ENCODE measurements at regions not wholly inside any gene's neighbourhood (a gene's known extent, or its start where the extent isn't known, plus 50 kb on each side); places are given as distances from the start of the nearest gene placed in this dataset.

- no peak for DNase-seq (ENCODE audit: insufficient read length, low spot score)
- FAIRE-seq: no peak
- TF ChIP-seq, protein P1, sequence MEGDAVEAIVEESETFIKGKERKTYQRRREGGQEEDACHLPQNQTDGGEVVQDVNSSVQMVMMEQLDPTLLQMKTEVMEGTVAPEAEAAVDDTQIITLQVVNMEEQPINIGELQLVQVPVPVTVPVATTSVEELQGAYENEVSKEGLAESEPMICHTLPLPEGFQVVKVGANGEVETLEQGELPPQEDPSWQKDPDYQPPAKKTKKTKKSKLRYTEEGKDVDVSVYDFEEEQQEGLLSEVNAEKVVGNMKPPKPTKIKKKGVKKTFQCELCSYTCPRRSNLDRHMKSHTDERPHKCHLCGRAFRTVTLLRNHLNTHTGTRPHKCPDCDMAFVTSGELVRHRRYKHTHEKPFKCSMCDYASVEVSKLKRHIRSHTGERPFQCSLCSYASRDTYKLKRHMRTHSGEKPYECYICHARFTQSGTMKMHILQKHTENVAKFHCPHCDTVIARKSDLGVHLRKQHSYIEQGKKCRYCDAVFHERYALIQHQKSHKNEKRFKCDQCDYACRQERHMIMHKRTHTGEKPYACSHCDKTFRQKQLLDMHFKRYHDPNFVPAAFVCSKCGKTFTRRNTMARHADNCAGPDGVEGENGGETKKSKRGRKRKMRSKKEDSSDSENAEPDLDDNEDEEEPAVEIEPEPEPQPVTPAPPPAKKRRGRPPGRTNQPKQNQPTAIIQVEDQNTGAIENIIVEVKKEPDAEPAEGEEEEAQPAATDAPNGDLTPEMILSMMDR (IDR thresholded peaks at IDR 0.05; ENCODE audit: insufficient read depth, missing control alignments): no peak
Observed at GRCh38 chr10:84783909-84784308, 455.5 kb downstream of the CCSER2 start.

DNA sequence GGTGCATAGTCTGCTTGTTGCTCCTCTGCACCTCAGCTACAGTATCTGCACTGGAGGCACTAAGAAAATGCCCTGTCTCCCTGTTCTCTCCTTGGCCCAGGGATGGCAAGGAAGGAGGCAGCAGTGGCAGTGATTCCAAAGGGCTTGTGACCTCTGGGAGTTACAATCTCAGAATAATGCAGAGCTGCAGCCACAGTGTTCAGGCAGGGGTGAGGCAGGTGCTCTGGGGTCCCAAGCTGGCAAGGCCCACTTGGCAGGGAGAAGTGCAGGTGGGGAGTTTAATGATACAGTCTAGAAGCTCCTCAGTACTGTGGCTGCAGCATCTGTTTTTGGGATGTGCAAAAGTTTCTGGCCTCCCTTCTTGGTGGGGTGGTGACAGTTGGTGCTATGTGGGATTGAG lies 456.4 kb downstream of the CCSER2 start:
- no peak for DNase-seq (ENCODE audit: insufficient read length, low spot score)
- TF ChIP-seq, protein P1 (IDR thresholded peaks at IDR 0.05; ENCODE audit: insufficient read depth, missing control alignments): no peak
- no peak for FAIRE-seq

- DNase-seq (ENCODE audit: insufficient read length, low spot score): no peak
- TF ChIP-seq, protein P1 (IDR thresholded peaks at IDR 0.05; ENCODE audit: insufficient read depth, missing control alignments): no peak
- FAIRE-seq: no peak
Observed at GRCh38 chr10:84789026-84789425, 460.6 kb downstream of the CCSER2 start.

DNA sequence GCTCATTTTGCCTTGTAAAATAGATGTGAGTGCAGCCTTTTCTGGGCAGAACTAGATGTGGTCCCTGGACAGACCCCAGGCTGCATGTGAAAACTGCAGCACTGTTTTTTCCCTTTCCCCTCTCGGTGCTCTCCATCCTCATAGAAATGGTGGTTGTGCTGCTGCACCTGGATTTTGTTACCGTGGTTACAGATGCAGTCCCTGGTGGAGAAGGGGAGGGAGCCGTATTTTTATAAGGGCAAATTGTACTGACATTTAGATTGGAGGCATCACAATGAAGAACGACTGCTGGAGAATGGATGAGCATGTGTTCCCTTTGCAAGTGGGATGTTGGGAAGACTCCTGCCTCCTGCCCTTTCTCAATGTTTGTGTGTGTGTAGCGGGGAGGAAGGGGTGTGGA lies 469.9 kb downstream of the CCSER2 start:
- FAIRE-seq (no peak), DNase-seq (ENCODE audit: insufficient read length, low spot score) (no peak)
- TF ChIP-seq, protein P1 (IDR thresholded peaks at IDR 0.05; ENCODE audit: insufficient read depth, missing control alignments): no peak

- TF ChIP-seq, protein P1 (IDR thresholded peaks at IDR 0.05; ENCODE audit: insufficient read depth, missing control alignments): no peak
- DNase-seq (ENCODE audit: insufficient read length, low spot score): no peak
- peak; percentile 56 for FAIRE-seq
Observed at GRCh38 chr10:84801156-84801555, 472.8 kb downstream of the CCSER2 start.

DNA sequence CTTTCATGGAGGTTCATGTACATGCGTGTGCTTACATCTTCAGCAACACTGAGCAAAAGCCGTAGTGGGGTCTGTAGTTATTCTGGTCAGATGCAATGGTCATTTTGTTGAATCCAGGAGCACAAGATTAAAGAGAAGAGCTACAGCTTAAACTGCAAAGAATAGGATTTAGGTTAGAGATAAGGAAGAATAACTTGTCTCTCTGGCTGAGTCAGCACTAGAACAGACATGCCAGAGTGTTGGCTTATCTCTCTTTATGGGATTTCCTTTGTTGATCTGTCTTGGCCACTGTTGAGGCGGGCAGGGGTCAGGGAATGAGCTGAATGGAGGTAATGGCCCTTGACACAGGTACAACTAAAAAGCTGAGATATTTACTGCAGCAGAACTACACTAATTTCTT lies 473.5 kb downstream of the CCSER2 start:
- DNase-seq (ENCODE audit: insufficient read length, low spot score) (no peak), FAIRE-seq (no peak)

GRCh38 chr10:84805149-84805548 lies 476.8 kb downstream of the CCSER2 start:
- FAIRE-seq (no peak), DNase-seq (ENCODE audit: insufficient read length, low spot score) (no peak)
- TF ChIP-seq, protein P1 (IDR thresholded peaks at IDR 0.05; ENCODE audit: insufficient read depth, missing control alignments): no peak

More for the DNA sequence above, 473.5 kb downstream of the CCSER2 start:
- TF ChIP-seq, protein P1 (IDR thresholded peaks at IDR 0.05; ENCODE audit: insufficient read depth, missing control alignments): no peak
